ENCODE measurements at regions not wholly inside any gene's neighbourhood (a gene's known extent, or its start where the extent isn't known, plus 50 kb on each side); places are given as distances from the start of the nearest gene placed in this dataset.

GRCh38 chr9:130782886-130783530, 52.0 kb upstream of the ABL1 start:
- DNase-seq: no peak

GRCh38 chr9:130785053-130785452, 50.0 kb upstream of the ABL1 start:
- DNase-seq: no peak

Data from fibroblast of skin of back (primary cell).